Neural progenitor cell (in vitro differentiated cells): ENCODE measurements at regions not wholly inside any gene's neighbourhood (a gene's known extent, or its start where the extent isn't known, plus 50 kb on each side); places are given as distances from the start of the nearest gene placed in this dataset.

Experiments
- DNase-seq: peaks from one replicate; pipeline ENCODE4 v3.0.0-alpha.2; 2016; ENCODE audit warnings: low spot score
- H2AFZ ChIP-seq: fragments of 200-600 bp; sonication (generic); replicated peaks from 2 replicates; pipeline ENCODE4 v1.6.1; 2016; ENCODE audit warnings: antibody characterized with exemption
- H3F3A ChIP-seq: fragments of 200-600 bp; sonication (generic); 2 replicates; pipeline ENCODE4 v1.6.1; 2016; ENCODE audit warnings: antibody characterized with exemption, low read depth
- H3K27ac ChIP-seq: fragments of 200-600 bp; sonication (generic); 2 replicates; pipeline ENCODE4 v1.5.1; 2016; ENCODE audit warnings: mild to moderate bottlenecking
- H3K27me3 ChIP-seq: fragments of 200-600 bp; sonication (generic); 2 replicates; pipeline ENCODE4 v1.6.1; 2016; ENCODE audit warnings: mild to moderate bottlenecking, moderate library complexity
- H3K36me3 ChIP-seq: fragments of 200-600 bp; sonication (generic); 2 replicates; pipeline ENCODE4 v1.5.1; 2016
- H3K4me1 ChIP-seq: fragments of 200-600 bp; sonication (generic); 2 replicates; pipeline ENCODE4 v1.6.1; 2016; ENCODE audit warnings: mixed run types
- H3K4me2 ChIP-seq: fragments of 200-600 bp; sonication (generic); 2 replicates; pipeline ENCODE4 v1.6.1; 2016
- H3K4me3 ChIP-seq: fragments of 200-600 bp; sonication (generic); 2 replicates; pipeline ENCODE4 v1.5.1; 2016
- H3K79me2 ChIP-seq: fragments of 200-600 bp; sonication (generic); 2 replicates; pipeline ENCODE4 v1.6.1; 2016; ENCODE audit warnings: low read depth
- H3K9ac ChIP-seq: fragments of 200-600 bp; sonication (generic); 2 replicates; pipeline ENCODE4 v1.6.1; 2016
- H3K9me3 ChIP-seq: fragments of 200-600 bp; sonication (generic); 2 replicates; pipeline ENCODE4 v1.5.1; 2016; ENCODE audit warnings: low read depth
- H4K20me1 ChIP-seq: fragments of 200-600 bp; sonication (generic); 2 replicates; pipeline ENCODE4 v1.6.1; 2016; ENCODE audit warnings: low read depth
- H3K27ac Mint-ChIP-seq: 3 replicates; pipeline ENCODE4 v1.8.0; 2021; ENCODE audit warnings: mixed read lengths
- H3K27me3 Mint-ChIP-seq: 2 replicates; pipeline ENCODE4 v1.8.0; 2022; ENCODE audit warnings: low read depth, mild to moderate bottlenecking, inconsistent platforms, moderate library complexity, mixed read lengths; ENCODE audit not compliant: insufficient read depth
- H3K36me3 Mint-ChIP-seq: 3 replicates; pipeline ENCODE4 v1.8.0; 2021; ENCODE audit warnings: mixed read lengths
- H3K4me1 Mint-ChIP-seq: 3 replicates; pipeline ENCODE4 v1.8.0; 2021; ENCODE audit warnings: mixed read lengths
- H3K4me3 Mint-ChIP-seq: 3 replicates; pipeline ENCODE4 v1.8.0; 2021; ENCODE audit warnings: mild to moderate bottlenecking, moderate library complexity, mixed read lengths
- H3K9me3 Mint-ChIP-seq: 3 replicates; pipeline ENCODE4 v1.8.0; 2020; ENCODE audit warnings: mixed read lengths
- EZH2 ChIP-seq: fragments of 200-600 bp; sonication (generic); IDR thresholded peaks from 2 replicates; pipeline ENCODE4 v1.6.1; 2017; ENCODE audit warnings: antibody characterized with exemption, mild to moderate bottlenecking, moderate library complexity
- EZH2phosphoT487 ChIP-seq: fragments of 200-600 bp; sonication (generic); IDR thresholded peaks from 2 replicates; pipeline ENCODE4 v1.6.1; 2017; ENCODE audit warnings: antibody characterized with exemption
- TF ChIP-seq, protein P1 (sequence below): fragments of 200-600 bp; sonication (generic); IDR thresholded peaks from 2 replicates; pipeline ENCODE4 v1.5.1; 2017; ENCODE audit warnings: antibody characterized with exemption, mild to moderate bottlenecking

DNA sequence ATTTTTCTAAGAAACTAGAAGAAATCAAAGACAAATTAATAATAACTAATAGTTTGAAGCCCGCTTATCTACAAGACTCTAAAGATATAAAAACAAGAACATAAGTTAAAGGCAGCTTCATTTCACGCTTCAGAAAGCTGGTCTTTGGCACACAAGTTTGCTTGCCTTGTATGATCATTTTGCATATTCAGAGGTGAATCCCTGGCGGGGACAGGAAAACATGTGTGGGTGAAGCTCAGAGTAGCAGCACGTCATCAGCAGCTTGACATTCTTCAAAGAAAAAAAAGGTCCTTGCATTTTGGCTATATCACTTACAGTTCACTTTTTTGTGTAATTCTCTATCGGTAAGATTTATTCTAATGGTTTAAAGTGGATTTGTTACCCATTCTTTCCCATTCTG, 1911.8 kb downstream of the MRPL39 start:
- no peaks in the 10 kb centered on the region for H3K4me1 Mint-ChIP-seq
- H3K9me3 Mint-ChIP-seq = peaks cover 13% of the 10 kb centered on the region
- no peak for DNase-seq
- H3K4me3 ChIP-seq = no peak overlapping the region
- no peaks in the 10 kb centered on the region for H3K79me2 ChIP-seq
- H3K4me1 ChIP-seq = no peaks in the 10 kb centered on the region
- H3F3A ChIP-seq = no peaks in the 10 kb centered on the region
- no peaks in the 10 kb centered on the region for H3K27me3 ChIP-seq
- H3K4me3 Mint-ChIP-seq = no peak overlapping the region
- no peaks in the 10 kb centered on the region for H3K36me3 ChIP-seq
- H3K36me3 Mint-ChIP-seq = no peaks in the 10 kb centered on the region
- no peak overlapping the region for H3K27ac ChIP-seq
- no peak overlapping the region for H3K4me2 ChIP-seq
- H4K20me1 ChIP-seq = no peaks in the 10 kb centered on the region
- H3K27me3 Mint-ChIP-seq = no peaks in the 10 kb centered on the region
- H2AFZ ChIP-seq = no peak overlapping the region
- TF ChIP-seq EZH2phosphoT487 (no peak), EZH2 (no peak)
- TF ChIP-seq, protein P1, sequence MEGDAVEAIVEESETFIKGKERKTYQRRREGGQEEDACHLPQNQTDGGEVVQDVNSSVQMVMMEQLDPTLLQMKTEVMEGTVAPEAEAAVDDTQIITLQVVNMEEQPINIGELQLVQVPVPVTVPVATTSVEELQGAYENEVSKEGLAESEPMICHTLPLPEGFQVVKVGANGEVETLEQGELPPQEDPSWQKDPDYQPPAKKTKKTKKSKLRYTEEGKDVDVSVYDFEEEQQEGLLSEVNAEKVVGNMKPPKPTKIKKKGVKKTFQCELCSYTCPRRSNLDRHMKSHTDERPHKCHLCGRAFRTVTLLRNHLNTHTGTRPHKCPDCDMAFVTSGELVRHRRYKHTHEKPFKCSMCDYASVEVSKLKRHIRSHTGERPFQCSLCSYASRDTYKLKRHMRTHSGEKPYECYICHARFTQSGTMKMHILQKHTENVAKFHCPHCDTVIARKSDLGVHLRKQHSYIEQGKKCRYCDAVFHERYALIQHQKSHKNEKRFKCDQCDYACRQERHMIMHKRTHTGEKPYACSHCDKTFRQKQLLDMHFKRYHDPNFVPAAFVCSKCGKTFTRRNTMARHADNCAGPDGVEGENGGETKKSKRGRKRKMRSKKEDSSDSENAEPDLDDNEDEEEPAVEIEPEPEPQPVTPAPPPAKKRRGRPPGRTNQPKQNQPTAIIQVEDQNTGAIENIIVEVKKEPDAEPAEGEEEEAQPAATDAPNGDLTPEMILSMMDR = no peak
- H3K27ac Mint-ChIP-seq = no peak overlapping the region
- peaks cover 3% of the 10 kb centered on the region for H3K9me3 ChIP-seq
- H3K9ac ChIP-seq = no peak overlapping the region

DNA sequence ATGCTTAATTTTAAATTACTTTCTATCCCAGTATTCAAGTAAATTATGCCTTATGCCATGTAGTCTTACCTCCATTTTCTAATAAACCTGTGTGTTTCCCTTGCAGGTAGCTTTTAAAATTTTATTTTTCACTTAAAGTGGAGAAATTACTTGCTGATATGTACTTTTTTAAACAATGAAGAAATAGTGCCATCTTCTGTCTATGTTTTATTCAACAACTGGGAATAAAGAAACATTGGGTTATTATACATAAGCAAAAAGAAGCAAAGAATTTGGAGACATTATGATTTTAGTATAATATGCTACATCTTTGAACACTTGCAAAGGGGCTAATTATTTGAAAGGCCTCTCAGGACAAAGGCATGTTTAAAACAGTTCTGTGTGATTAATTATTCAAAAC, 1912.9 kb downstream of the MRPL39 start:
- Mint-ChIP-seq H3K9me3 (peaks cover 3% of the 10 kb centered on the region), H3K27ac (no peak overlapping the region), H3K4me3 (no peak overlapping the region), H3K36me3 (no peaks in the 10 kb centered on the region), H3K4me1 (no peaks in the 10 kb centered on the region), H3K27me3 (no peaks in the 10 kb centered on the region)
- Histone ChIP-seq H4K20me1 (no peaks in the 10 kb centered on the region), H3K27ac (no peak overlapping the region), H3K9me3 (peaks cover 3% of the 10 kb centered on the region), H3K79me2 (no peaks in the 10 kb centered on the region), H3K4me3 (no peak overlapping the region), H3K36me3 (no peaks in the 10 kb centered on the region), H3F3A (no peaks in the 10 kb centered on the region), H2AFZ (no peak overlapping the region), H3K9ac (no peak overlapping the region), H3K27me3 (no peaks in the 10 kb centered on the region), H3K4me2 (no peak overlapping the region), H3K4me1 (no peaks in the 10 kb centered on the region)
- no peak for DNase-seq
- TF ChIP-seq EZH2 = no peak
- TF ChIP-seq, protein P1 = no peak

DNA sequence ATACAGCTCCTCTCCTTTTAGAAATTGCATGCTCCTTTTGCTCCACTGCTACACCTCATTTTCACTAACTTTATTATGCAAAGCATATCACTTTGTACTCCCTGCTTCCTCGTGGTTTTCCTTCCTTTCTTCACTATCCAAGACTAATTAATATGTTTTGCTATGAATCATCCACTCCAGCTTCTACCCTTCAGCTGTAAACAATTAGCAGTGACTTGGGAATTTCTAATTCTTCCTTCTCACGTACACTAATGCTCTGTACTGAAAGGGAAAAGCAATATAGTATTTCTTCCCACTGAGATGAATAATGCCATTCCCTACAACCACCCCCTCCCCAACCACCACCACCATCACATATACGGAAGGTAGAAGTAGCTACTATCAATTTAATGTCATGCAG, 1917.0 kb downstream of the MRPL39 start:
- Mint-ChIP-seq H3K9me3 (no peaks in the 10 kb centered on the region), H3K27me3 (no peaks in the 10 kb centered on the region), H3K4me3 (no peak overlapping the region)

More for the DNA sequence above, 1917.0 kb downstream of the MRPL39 start:
- Histone ChIP-seq H3F3A (no peaks in the 10 kb centered on the region), H3K27me3 (no peaks in the 10 kb centered on the region), H3K4me3 (no peak overlapping the region), H3K79me2 (no peaks in the 10 kb centered on the region), H2AFZ (no peak overlapping the region), H3K9ac (no peak overlapping the region), H3K36me3 (no peaks in the 10 kb centered on the region), H3K27ac (no peak overlapping the region), H3K9me3 (peaks cover 8% of the 10 kb centered on the region), H3K4me1 (no peaks in the 10 kb centered on the region), H3K4me2 (no peak overlapping the region), H4K20me1 (no peaks in the 10 kb centered on the region)
- Mint-ChIP-seq H3K27ac (no peak overlapping the region), H3K36me3 (no peaks in the 10 kb centered on the region), H3K4me1 (no peaks in the 10 kb centered on the region)
- DNase-seq = no peak
- TF ChIP-seq, protein P1 = no peak
- no peak for TF ChIP-seq EZH2
